ENCODE measurements at regions not wholly inside any gene's neighbourhood (a gene's known extent, or its start where the extent isn't known, plus 50 kb on each side); places are given as distances from the start of the nearest gene placed in this dataset.

DNA sequence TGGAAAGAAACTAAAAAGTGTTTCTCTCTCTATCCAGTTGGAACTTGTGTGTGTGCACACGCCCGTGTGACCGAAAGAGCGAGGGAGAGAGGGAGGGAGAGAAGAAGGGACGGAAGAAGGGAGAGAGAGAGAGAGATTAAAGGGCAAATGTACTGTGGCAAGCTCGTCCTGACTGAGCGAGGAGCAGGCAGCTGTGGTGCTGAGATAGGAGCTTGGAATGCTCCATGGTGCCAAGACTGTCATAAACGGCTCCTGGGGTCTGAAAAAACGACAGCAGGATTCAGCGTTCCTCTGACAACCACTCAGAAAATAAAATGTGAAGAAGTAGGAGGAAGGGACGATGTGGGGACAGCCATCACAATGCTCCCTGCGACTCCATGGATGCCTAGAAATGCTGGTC, 276.0 kb downstream of the SV2B start:
- WGBS, 2 donors: 70 to 75% methylated on average over 12 of the region's 12 CpGs
- Histone ChIP-seq H3K4me3 (ENCODE audit: low read depth in 1 of 2, low read length in 2 of 2) (no peak overlapping the region), H3K4me1 (ENCODE audit: control insufficient read depth in 2 of 2, insufficient read depth in 2 of 2, low read length in 1 of 2) (no peaks in the 10 kb centered on the region), H3K27me3 (ENCODE audit: control insufficient read depth in 1 of 2, insufficient read depth in 2 of 2, low read length in 2 of 2) (no peaks in the 10 kb centered on the region), H3K27ac (ENCODE audit: low read depth in 2 of 2, low read length in 1 of 2) (no peak overlapping the region), H3K36me3 (ENCODE audit: control insufficient read depth in 2 of 2, insufficient read depth in 2 of 2, low read length in 1 of 2) (no peaks in the 10 kb centered on the region), H3K9me3 (ENCODE audit: control insufficient read depth in 2 of 2, insufficient read depth in 1 of 2, low read depth in 1 of 2, low read length in 1 of 2) (no peaks in the 10 kb centered on the region)

GRCh38 chr15:91380114-91380513, 280.1 kb downstream of the SV2B start:
- Histone ChIP-seq H3K27me3 (ENCODE audit: control insufficient read depth in 1 of 2, insufficient read depth in 2 of 2, low read length in 2 of 2) (peaks cover 0 to 2% of the 10 kb centered on the region in 2 donors), H3K4me1 (ENCODE audit: control insufficient read depth in 2 of 2, insufficient read depth in 2 of 2, low read length in 1 of 2) (no peaks in the 10 kb centered on the region), H3K27ac (ENCODE audit: low read depth in 2 of 2, low read length in 1 of 2) (no peak overlapping the region), H3K4me3 (ENCODE audit: low read depth in 1 of 2, low read length in 2 of 2) (no peak overlapping the region), H3K9me3 (ENCODE audit: control insufficient read depth in 2 of 2, insufficient read depth in 1 of 2, low read depth in 1 of 2, low read length in 1 of 2) (no peaks in the 10 kb centered on the region), H3K36me3 (ENCODE audit: control insufficient read depth in 2 of 2, insufficient read depth in 2 of 2, low read length in 1 of 2) (no peaks in the 10 kb centered on the region)
- WGBS, 2 donors: 41 to 54% methylated on average over 2 of the region's 2 CpGs

- Histone ChIP-seq H3K27me3 (ENCODE audit: control insufficient read depth in 1 of 2, insufficient read depth in 2 of 2, low read length in 2 of 2) (peaks cover 0 to 2% of the 10 kb centered on the region in 2 donors), H3K9me3 (ENCODE audit: control insufficient read depth in 2 of 2, insufficient read depth in 1 of 2, low read depth in 1 of 2, low read length in 1 of 2) (no peaks in the 10 kb centered on the region), H3K4me3 (ENCODE audit: low read depth in 1 of 2, low read length in 2 of 2) (no peak overlapping the region), H3K27ac (ENCODE audit: low read depth in 2 of 2, low read length in 1 of 2) (no peak overlapping the region), H3K36me3 (ENCODE audit: control insufficient read depth in 2 of 2, insufficient read depth in 2 of 2, low read length in 1 of 2) (no peaks in the 10 kb centered on the region), H3K4me1 (ENCODE audit: control insufficient read depth in 2 of 2, insufficient read depth in 2 of 2, low read length in 1 of 2) (no peaks in the 10 kb centered on the region)
- WGBS, 2 donors: 77 to 90% methylated on average over 2 of the region's 2 CpGs
Measured at GRCh38 chr15:91383532-91383931, 283.5 kb downstream of the SV2B start.

GRCh38 chr15:91384189-91384730, 284.2 kb downstream of the SV2B start:
- no peaks in the 10 kb centered on the region for H3K4me1 ChIP-seq (ENCODE audit: control insufficient read depth in 2 of 2, insufficient read depth in 2 of 2, low read length in 1 of 2)
- no peaks in the 10 kb centered on the region for H3K36me3 ChIP-seq (ENCODE audit: control insufficient read depth in 2 of 2, insufficient read depth in 2 of 2, low read length in 1 of 2)
- no peak overlapping the region for H3K4me3 ChIP-seq (ENCODE audit: low read depth in 1 of 2, low read length in 2 of 2)
- no peak overlapping the region for H3K27ac ChIP-seq (ENCODE audit: low read depth in 2 of 2, low read length in 1 of 2)
- no peaks in the 10 kb centered on the region for H3K9me3 ChIP-seq (ENCODE audit: control insufficient read depth in 2 of 2, insufficient read depth in 1 of 2, low read depth in 1 of 2, low read length in 1 of 2)
- WGBS, 2 donors: 82 to 84% methylated on average over 6 of the region's 6 CpGs
- peaks cover 0 to 2% of the 10 kb centered on the region in 2 donors for H3K27me3 ChIP-seq (ENCODE audit: control insufficient read depth in 1 of 2, insufficient read depth in 2 of 2, low read length in 2 of 2)

DNA sequence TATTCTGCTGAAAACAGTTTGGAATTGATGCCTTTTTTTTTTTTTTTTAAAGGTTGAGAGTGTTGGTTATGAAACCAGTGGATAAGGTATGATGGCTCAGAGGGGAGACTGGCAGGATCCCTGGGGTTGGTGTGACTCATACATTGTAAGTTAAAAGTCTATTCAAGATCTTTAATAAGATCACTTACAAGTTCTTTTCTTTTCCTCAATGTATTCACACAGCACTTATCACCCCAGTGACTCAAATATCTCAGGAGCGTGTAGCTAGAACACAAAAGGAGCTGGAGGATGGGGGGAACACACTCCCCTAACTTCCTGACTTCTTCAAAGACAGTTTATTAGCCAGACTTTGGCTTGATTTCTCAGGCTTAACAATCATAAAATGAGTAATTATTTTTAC, 285.3 kb downstream of the SV2B start:
- Histone ChIP-seq H3K27ac (ENCODE audit: low read depth in 2 of 2, low read length in 1 of 2) (no peak overlapping the region), H3K4me3 (ENCODE audit: low read depth in 1 of 2, low read length in 2 of 2) (no peak overlapping the region), H3K27me3 (ENCODE audit: control insufficient read depth in 1 of 2, insufficient read depth in 2 of 2, low read length in 2 of 2) (peaks cover 0 to 2% of the 10 kb centered on the region in 2 donors), H3K9me3 (ENCODE audit: control insufficient read depth in 2 of 2, insufficient read depth in 1 of 2, low read depth in 1 of 2, low read length in 1 of 2) (no peaks in the 10 kb centered on the region), H3K4me1 (ENCODE audit: control insufficient read depth in 2 of 2, insufficient read depth in 2 of 2, low read length in 1 of 2) (no peaks in the 10 kb centered on the region), H3K36me3 (ENCODE audit: control insufficient read depth in 2 of 2, insufficient read depth in 2 of 2, low read length in 1 of 2) (no peaks in the 10 kb centered on the region)
- WGBS, 2 donors: 0 to 9% methylated on average over 1 of the region's 1 CpG

GRCh38 chr15:91393186-91393585, 293.1 kb downstream of the SV2B start:
- H3K27me3 ChIP-seq (ENCODE audit: control insufficient read depth in 1 of 2, insufficient read depth in 2 of 2, low read length in 2 of 2): no peaks in the 10 kb centered on the region
- no peak overlapping the region for H3K4me3 ChIP-seq (ENCODE audit: low read depth in 1 of 2, low read length in 2 of 2)
- no peaks in the 10 kb centered on the region for H3K9me3 ChIP-seq (ENCODE audit: control insufficient read depth in 2 of 2, insufficient read depth in 1 of 2, low read depth in 1 of 2, low read length in 1 of 2)
- WGBS, 2 donors: 77 to 79% methylated on average over 6 of the region's 6 CpGs
- H3K27ac ChIP-seq (ENCODE audit: low read depth in 2 of 2, low read length in 1 of 2): no peak overlapping the region
- no peaks in the 10 kb centered on the region for H3K36me3 ChIP-seq (ENCODE audit: control insufficient read depth in 2 of 2, insufficient read depth in 2 of 2, low read length in 1 of 2)
- H3K4me1 ChIP-seq (ENCODE audit: control insufficient read depth in 2 of 2, insufficient read depth in 2 of 2, low read length in 1 of 2): no peaks in the 10 kb centered on the region

DNA sequence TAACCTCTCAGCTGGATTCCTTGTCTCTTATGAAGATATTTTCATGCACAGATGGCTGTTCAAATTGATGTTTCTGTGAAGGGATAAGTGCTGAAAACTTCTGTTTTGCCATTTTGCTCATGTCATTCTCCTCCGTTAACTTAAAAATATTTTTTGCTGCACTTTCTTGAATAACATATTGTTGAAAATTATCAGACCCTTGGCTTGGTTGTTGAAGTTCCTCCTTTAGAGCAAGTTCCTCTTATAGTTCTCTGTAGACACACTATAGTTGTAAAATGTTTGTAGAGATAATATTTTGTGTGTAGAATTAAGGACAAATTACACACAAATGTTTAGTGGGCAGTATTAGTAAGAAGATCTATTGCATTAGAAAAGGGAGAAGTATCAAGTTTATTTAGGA, 300.4 kb downstream of the SV2B start:
- no peak overlapping the region for H3K27ac ChIP-seq (ENCODE audit: low read depth in 2 of 2, low read length in 1 of 2)
- no peaks in the 10 kb centered on the region for H3K36me3 ChIP-seq (ENCODE audit: control insufficient read depth in 2 of 2, insufficient read depth in 2 of 2, low read length in 1 of 2)
- no peak overlapping the region for H3K4me3 ChIP-seq (ENCODE audit: low read depth in 1 of 2, low read length in 2 of 2)
- H3K4me1 ChIP-seq (ENCODE audit: control insufficient read depth in 2 of 2, insufficient read depth in 2 of 2, low read length in 1 of 2): no peaks in the 10 kb centered on the region
- WGBS, 2 donors: 83 to 96% methylated on average over 1 of the region's 1 CpG
- peaks cover 0 to 5% of the 10 kb centered on the region in 2 donors for H3K9me3 ChIP-seq (ENCODE audit: control insufficient read depth in 2 of 2, insufficient read depth in 1 of 2, low read depth in 1 of 2, low read length in 1 of 2)
- H3K27me3 ChIP-seq (ENCODE audit: control insufficient read depth in 1 of 2, insufficient read depth in 2 of 2, low read length in 2 of 2): no peaks in the 10 kb centered on the region

GRCh38 chr15:91407269-91407889, 307.3 kb downstream of the SV2B start:
- H3K27ac ChIP-seq (ENCODE audit: low read depth in 2 of 2, low read length in 1 of 2): no peak overlapping the region
- no peaks in the 10 kb centered on the region for H3K4me1 ChIP-seq (ENCODE audit: control insufficient read depth in 2 of 2, insufficient read depth in 2 of 2, low read length in 1 of 2)
- 20 to 29% methylated on average over 4 of the region's 4 CpGs for WGBS, 2 donors
- peaks cover 0 to 2% of the 10 kb centered on the region in 2 donors for H3K27me3 ChIP-seq (ENCODE audit: control insufficient read depth in 1 of 2, insufficient read depth in 2 of 2, low read length in 2 of 2)
- no peak overlapping the region for H3K4me3 ChIP-seq (ENCODE audit: low read depth in 1 of 2, low read length in 2 of 2)
- no peaks in the 10 kb centered on the region for H3K9me3 ChIP-seq (ENCODE audit: control insufficient read depth in 2 of 2, insufficient read depth in 1 of 2, low read depth in 1 of 2, low read length in 1 of 2)
- H3K36me3 ChIP-seq (ENCODE audit: control insufficient read depth in 2 of 2, insufficient read depth in 2 of 2, low read length in 1 of 2): no peaks in the 10 kb centered on the region

DNA sequence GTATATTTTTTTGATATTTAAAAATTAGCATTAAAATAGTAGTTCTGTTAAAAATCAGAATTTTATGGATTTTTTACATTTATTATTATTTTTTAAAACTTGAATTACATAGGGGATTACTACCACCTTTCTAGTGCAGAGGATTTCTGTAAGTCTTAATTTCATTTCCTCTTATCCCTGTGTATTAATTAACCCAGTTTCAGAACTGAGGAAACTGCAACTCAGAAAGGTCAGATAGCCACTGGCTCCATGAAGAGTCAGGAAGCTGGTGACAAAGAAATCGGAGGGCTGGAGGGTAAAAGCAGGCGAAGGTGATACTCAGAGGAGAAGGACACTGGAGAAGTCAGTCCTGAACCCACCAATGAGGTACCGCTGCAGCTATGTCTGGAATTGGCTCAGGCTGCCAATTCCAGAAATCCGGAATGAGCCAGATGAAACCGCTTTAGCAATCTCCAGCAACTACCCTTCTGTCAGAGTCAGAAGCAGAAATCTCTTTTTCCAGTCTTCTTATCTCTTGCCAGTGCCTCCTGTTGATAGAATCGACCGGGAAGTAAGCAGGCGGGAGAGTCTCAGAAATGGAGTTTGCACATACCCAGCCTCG, 308.5 kb downstream of the SV2B start:
- H3K27ac ChIP-seq (ENCODE audit: low read depth in 2 of 2, low read length in 1 of 2): no peak overlapping the region

GRCh38 chr15:91409387-91409786, 309.3 kb downstream of the SV2B start:
- Histone ChIP-seq H3K4me3 (ENCODE audit: low read depth in 1 of 2, low read length in 2 of 2) (no peak overlapping the region), H3K36me3 (ENCODE audit: control insufficient read depth in 2 of 2, insufficient read depth in 2 of 2, low read length in 1 of 2) (no peaks in the 10 kb centered on the region), H3K27me3 (ENCODE audit: control insufficient read depth in 1 of 2, insufficient read depth in 2 of 2, low read length in 2 of 2) (peaks cover 0 to 2% of the 10 kb centered on the region in 2 donors), H3K4me1 (ENCODE audit: control insufficient read depth in 2 of 2, insufficient read depth in 2 of 2, low read length in 1 of 2) (no peaks in the 10 kb centered on the region), H3K9me3 (ENCODE audit: control insufficient read depth in 2 of 2, insufficient read depth in 1 of 2, low read depth in 1 of 2, low read length in 1 of 2) (no peaks in the 10 kb centered on the region), H3K27ac (ENCODE audit: low read depth in 2 of 2, low read length in 1 of 2) (no peak overlapping the region)
- WGBS, 2 donors: 74 to 79% methylated on average over 1 of the region's 1 CpG

More for the DNA sequence above, 308.5 kb downstream of the SV2B start:
- no peaks in the 10 kb centered on the region for H3K4me1 ChIP-seq (ENCODE audit: control insufficient read depth in 2 of 2, insufficient read depth in 2 of 2, low read length in 1 of 2)
- H3K9me3 ChIP-seq (ENCODE audit: control insufficient read depth in 2 of 2, insufficient read depth in 1 of 2, low read depth in 1 of 2, low read length in 1 of 2): no peaks in the 10 kb centered on the region
- 51 to 61% methylated on average over 9 of the region's 9 CpGs for WGBS, 2 donors
- no peak overlapping the region for H3K4me3 ChIP-seq (ENCODE audit: low read depth in 1 of 2, low read length in 2 of 2)
- H3K27me3 ChIP-seq (ENCODE audit: control insufficient read depth in 1 of 2, insufficient read depth in 2 of 2, low read length in 2 of 2): peaks cover 0 to 2% of the 10 kb centered on the region in 2 donors
- H3K36me3 ChIP-seq (ENCODE audit: control insufficient read depth in 2 of 2, insufficient read depth in 2 of 2, low read length in 1 of 2): no peaks in the 10 kb centered on the region
